T-helper 17 cell (primary cell): ENCODE measurements at regions not wholly inside any gene's neighbourhood (a gene's known extent, or its start where the extent isn't known, plus 50 kb on each side); places are given as distances from the start of the nearest gene placed in this dataset.

Source experiments
- ATAC-seq: fragments of 150-1000 bp; cut with Tn5 transposase; 2 replicates; pipeline ENCODE4 v1.10.0; 2021; ENCODE audit warnings: mild to moderate bottlenecking, moderate library complexity
- DNase-seq, 3 donors: peaks; one replicate each; pipeline versions ENCODE4 v3.0.0 to v3.0.0-alpha.2; 2020 to 2021
- H3K9me3 ChIP-seq: one replicate; pipeline ENCODE4 v1.7.0; 2013; ENCODE audit warnings: low read length, mild to moderate bottlenecking; ENCODE audit not compliant: control insufficient read depth, poor library complexity, severe bottlenecking
- H3K27ac Mint-ChIP-seq: one replicate; pipeline ENCODE4 v1.8.0; 2022; ENCODE audit warnings: mild to moderate bottlenecking, moderate library complexity, mixed read lengths
- H3K27me3 Mint-ChIP-seq: one replicate; pipeline ENCODE4 v1.8.0; 2022; ENCODE audit warnings: mixed read lengths
- H3K36me3 Mint-ChIP-seq: one replicate; pipeline ENCODE4 v1.8.0; 2022; ENCODE audit warnings: low read depth, mixed read lengths
- H3K4me1 Mint-ChIP-seq: one replicate; pipeline ENCODE4 v1.8.0; 2022; ENCODE audit warnings: mild to moderate bottlenecking, mixed read lengths
- H3K4me3 Mint-ChIP-seq: one replicate; pipeline ENCODE4 v1.8.0; 2022; ENCODE audit warnings: mild to moderate bottlenecking, moderate library complexity, mixed read lengths

GRCh38 chr9:134559013-134559412, 82.6 kb upstream of the COL5A1 start:
- Mint-ChIP-seq H3K4me1 (peaks cover 11% of the 10 kb centered on the region), H3K4me3 (no peak overlapping the region), H3K27me3 (peaks cover 30% of the 10 kb centered on the region), H3K36me3 (peaks cover 3% of the 10 kb centered on the region), H3K27ac (no peak overlapping the region)
- H3K9me3 ChIP-seq: no peaks in the 10 kb centered on the region
- ATAC-seq: no peak
- DNase-seq: no peak

GRCh38 chr9:134560206-134560605, 81.4 kb upstream of the COL5A1 start:
- no peak overlapping the region for H3K4me3 Mint-ChIP-seq
- H3K27me3 Mint-ChIP-seq: peaks cover 27% of the 10 kb centered on the region
- ATAC-seq (no peak), DNase-seq (no peak)
- H3K36me3 Mint-ChIP-seq: peaks cover 3% of the 10 kb centered on the region
- H3K9me3 ChIP-seq: no peaks in the 10 kb centered on the region
- peaks cover 11% of the 10 kb centered on the region for H3K4me1 Mint-ChIP-seq
- no peak overlapping the region for H3K27ac Mint-ChIP-seq

- H3K27me3 Mint-ChIP-seq: peaks cover 24% of the 10 kb centered on the region
- no peak for ATAC-seq
- H3K4me1 Mint-ChIP-seq: peaks cover 11% of the 10 kb centered on the region
- H3K36me3 Mint-ChIP-seq: peaks cover 3% of the 10 kb centered on the region
- DNase-seq: no peak
- no peaks in the 10 kb centered on the region for H3K9me3 ChIP-seq
- no peak overlapping the region for H3K4me3 Mint-ChIP-seq
- no peak overlapping the region for H3K27ac Mint-ChIP-seq
Observed at GRCh38 chr9:134560654-134561053, 80.9 kb upstream of the COL5A1 start.

- H3K36me3 Mint-ChIP-seq: peaks cover 3% of the 10 kb centered on the region
- H3K27ac Mint-ChIP-seq: no peak overlapping the region
- H3K9me3 ChIP-seq: no peaks in the 10 kb centered on the region
- no peak overlapping the region for H3K4me3 Mint-ChIP-seq
- peaks cover 11% of the 10 kb centered on the region for H3K4me1 Mint-ChIP-seq
- no peak for ATAC-seq
- no peak for DNase-seq
- peaks cover 24% of the 10 kb centered on the region for H3K27me3 Mint-ChIP-seq
Observed at GRCh38 chr9:134561427-134562145, 80.0 kb upstream of the COL5A1 start.

GRCh38 chr9:134562146-134562849, 79.3 kb upstream of the COL5A1 start:
- no peak overlapping the region for H3K27ac Mint-ChIP-seq

GRCh38 chr9:134563397-134563796, 78.2 kb upstream of the COL5A1 start:
- Mint-ChIP-seq H3K4me1 (peaks cover 11% of the 10 kb centered on the region), H3K27me3 (peaks cover 16% of the 10 kb centered on the region), H3K4me3 (no peak overlapping the region), H3K36me3 (peaks cover 3% of the 10 kb centered on the region), H3K27ac (no peak overlapping the region)
- DNase-seq: no peak
- H3K9me3 ChIP-seq: no peaks in the 10 kb centered on the region
- ATAC-seq: no peak

More at GRCh38 chr9:134562146-134562849, 79.3 kb upstream of the COL5A1 start:
- H3K9me3 ChIP-seq: no peaks in the 10 kb centered on the region
- ATAC-seq (no peak), DNase-seq (no peak)
- peaks cover 11% of the 10 kb centered on the region for H3K4me1 Mint-ChIP-seq
- H3K27me3 Mint-ChIP-seq: peaks cover 20% of the 10 kb centered on the region
- H3K36me3 Mint-ChIP-seq: peaks cover 3% of the 10 kb centered on the region
- no peak overlapping the region for H3K4me3 Mint-ChIP-seq

- peaks cover 8% of the 10 kb centered on the region for H3K4me1 Mint-ChIP-seq
- no peak overlapping the region for H3K27ac Mint-ChIP-seq
- H3K4me3 Mint-ChIP-seq: no peak overlapping the region
- no peaks in the 10 kb centered on the region for H3K9me3 ChIP-seq
- H3K27me3 Mint-ChIP-seq: peaks cover 4% of the 10 kb centered on the region
- ATAC-seq (no peak), DNase-seq (no peak)
- H3K36me3 Mint-ChIP-seq: peaks cover 3% of the 10 kb centered on the region
Observed at GRCh38 chr9:134564431-134565170, 77.0 kb upstream of the COL5A1 start.

GRCh38 chr9:134565316-134565915, 76.2 kb upstream of the COL5A1 start:
- Mint-ChIP-seq H3K36me3 (peaks cover 3% of the 10 kb centered on the region), H3K27ac (no peak overlapping the region), H3K4me1 (peaks cover 6% of the 10 kb centered on the region), H3K27me3 (no peaks in the 10 kb centered on the region), H3K4me3 (no peak overlapping the region)
- no peaks in the 10 kb centered on the region for H3K9me3 ChIP-seq
- ATAC-seq (no peak), DNase-seq (no peak)

GRCh38 chr9:134566196-134566847, 75.3 kb upstream of the COL5A1 start:
- Mint-ChIP-seq H3K36me3 (peaks cover 3% of the 10 kb centered on the region), H3K4me1 (peaks cover 4% of the 10 kb centered on the region), H3K27ac (no peak overlapping the region), H3K27me3 (no peaks in the 10 kb centered on the region), H3K4me3 (no peak overlapping the region)
- ATAC-seq (no peak), DNase-seq (no peak)
- H3K9me3 ChIP-seq: no peaks in the 10 kb centered on the region

GRCh38 chr9:134566936-134567335, 74.7 kb upstream of the COL5A1 start:
- no peak overlapping the region for H3K4me3 Mint-ChIP-seq
- peaks cover 3% of the 10 kb centered on the region for H3K36me3 Mint-ChIP-seq
- ATAC-seq (no peak), DNase-seq (no peak)
- no peak overlapping the region for H3K27ac Mint-ChIP-seq
- no peaks in the 10 kb centered on the region for H3K27me3 Mint-ChIP-seq
- no peaks in the 10 kb centered on the region for H3K9me3 ChIP-seq
- H3K4me1 Mint-ChIP-seq: peaks cover 2% of the 10 kb centered on the region

GRCh38 chr9:134568116-134568515, 73.5 kb upstream of the COL5A1 start:
- Mint-ChIP-seq H3K27me3 (no peaks in the 10 kb centered on the region), H3K36me3 (no peaks in the 10 kb centered on the region), H3K4me1 (peaks cover 2% of the 10 kb centered on the region), H3K4me3 (no peak overlapping the region), H3K27ac (no peak overlapping the region)
- ATAC-seq (no peak), DNase-seq (no peak)
- H3K9me3 ChIP-seq: no peaks in the 10 kb centered on the region

GRCh38 chr9:134568811-134569210, 72.8 kb upstream of the COL5A1 start:
- Mint-ChIP-seq H3K27ac (no peak overlapping the region), H3K27me3 (no peaks in the 10 kb centered on the region), H3K4me3 (no peak overlapping the region), H3K36me3 (no peaks in the 10 kb centered on the region), H3K4me1 (peaks cover 2% of the 10 kb centered on the region)
- no peak for ATAC-seq
- no peaks in the 10 kb centered on the region for H3K9me3 ChIP-seq
- no peak for DNase-seq

GRCh38 chr9:134569626-134570025, 72.0 kb upstream of the COL5A1 start:
- no peak for DNase-seq
- no peaks in the 10 kb centered on the region for H3K36me3 Mint-ChIP-seq

More at GRCh38 chr9:134569626-134570025, 72.0 kb upstream of the COL5A1 start:
- no peaks in the 10 kb centered on the region for H3K9me3 ChIP-seq
- Mint-ChIP-seq H3K27me3 (no peaks in the 10 kb centered on the region), H3K4me3 (no peak overlapping the region), H3K4me1 (peaks cover 2% of the 10 kb centered on the region), H3K27ac (no peak overlapping the region)
- no peak for ATAC-seq
